HCT116 (cell line): ENCODE measurements at regions not wholly inside any gene's neighbourhood (a gene's known extent, or its start where the extent isn't known, plus 50 kb on each side); places are given as distances from the start of the nearest gene placed in this dataset.

Experiments
- ATAC-seq: fragments of 200-7000 bp; cut with Tn5 transposase; 2 replicates; pipeline ENCODE4 v1.9.1; 2020; ENCODE audit warnings: mild to moderate bottlenecking, moderate library complexity
- BruUV-seq: library from RNA; stranded (reverse); fragments of 400-500 nt; replicated peaks from 2 replicates; lab custom pipeline; 2021; lab: Mats Ljungman, UMichigan
- CTCF ChIA-PET: fragments of 300-600 bp; sonication (Branson Sonifier 250); formaldehyde crosslinking; loops from one replicate; lab custom pipeline; 2021; ENCODE audit warnings: antibody characterized with exemption; lab: Charles Lee
- POLR2A ChIA-PET: fragments of 300-600, 350-600 bp; sonication (Branson Sonifier 250); formaldehyde crosslinking; loops from one replicate; lab custom pipeline; 2021; ENCODE audit warnings: antibody characterized with exemption; lab: Charles Lee
- RAD21 ChIA-PET, 2 experiments: fragments of 300-600 bp; sonication (Branson Sonifier 250); formaldehyde crosslinking; loops; one replicate each; lab custom pipeline; 2023; ENCODE audit warnings: low total read pairs in 2 of 2; ENCODE audit not compliant: uncharacterized antibody in 2 of 2, unreplicated experiment in 2 of 2, low non-redundant PET in 1 of 2; lab: Charles Lee
- DNase-seq: peaks from one replicate; pipeline ENCODE4 v3.0.0-alpha.2; 2010; ENCODE audit warnings: low read depth, low spot score
- H2AFZ ChIP-seq: fragments of 200-600 bp; shearing (Covaris generic), sonication (generic); 2 replicates; pipeline ENCODE4 v1.6.1; 2017; ENCODE audit warnings: low read depth, mixed run types, mixed read lengths, antibody characterized with exemption, low read length; ENCODE audit not compliant: poor library complexity, severe bottlenecking
- H3K27ac ChIP-seq: 2 replicates; pipeline ENCODE4 v1.5.1; 2012; ENCODE audit warnings: low read depth, low read length
- H3K27me3 ChIP-seq: fragments of 200-600 bp; sonication (generic); 2 replicates; pipeline ENCODE4 v1.6.1; 2016; ENCODE audit warnings: mixed run types, low read length, mixed read lengths; ENCODE audit not compliant: insufficient read depth
- H3K36me3 ChIP-seq, 2 experiments: fragments of 200-500 bp in 1 of 2; fragments of 200-600 bp in 1 of 2; sonication (Bioruptor generic) in 1 of 2; sonication (generic) in 1 of 2; 2 replicates each; pipeline versions ENCODE4 v1.5.1 to v1.6.1; 2014 to 2016; ENCODE audit warnings: low read length in 2 of 2, inconsistent platforms in 1 of 2, mixed read lengths in 1 of 2, mixed run types in 1 of 2; ENCODE audit not compliant: insufficient read depth in 2 of 2, control insufficient read depth in 1 of 2
- H3K4me1 ChIP-seq, 2 experiments: fragments of 200-600 bp in 1 of 2; sonication (generic) in 1 of 2; 2 replicates each; pipeline versions ENCODE4 v1.5.1 to v1.6.1; 2012 to 2017; ENCODE audit warnings: low read length in 2 of 2, inconsistent platforms in 1 of 2, mild to moderate bottlenecking in 1 of 2, mixed read lengths in 1 of 2, mixed run types in 1 of 2, moderate library complexity in 1 of 2; ENCODE audit not compliant: insufficient read depth in 2 of 2, control insufficient read depth in 1 of 2
- H3K4me2 ChIP-seq: fragments of 200-600 bp; sonication (generic); 2 replicates; pipeline ENCODE4 v1.6.1; 2017; ENCODE audit warnings: mixed run types, low read length, mixed read lengths
- H3K4me3 ChIP-seq, 2 experiments: fragments of 200-600 bp in 1 of 2; sonication (generic) in 1 of 2; replicated peaks in 1 of 2; 2 replicates each; pipeline ENCODE4 v1.5.1; 2011 to 2016; ENCODE audit warnings: low read length in 2 of 2, control low read depth in 1 of 2, low read depth in 1 of 2, mild to moderate bottlenecking in 1 of 2, mixed read lengths in 1 of 2, mixed run types in 1 of 2
- H3K79me2 ChIP-seq: fragments of 200-600 bp; sonication (generic); 2 replicates; pipeline ENCODE4 v1.6.1; 2017; ENCODE audit warnings: mild to moderate bottlenecking, mixed run types, low read length, moderate library complexity, mixed read lengths; ENCODE audit not compliant: insufficient read depth
- H3K9ac ChIP-seq: fragments of 200-600 bp; sonication (generic); 2 replicates; pipeline ENCODE4 v1.6.1; 2016; ENCODE audit warnings: low read length, mixed read lengths
- H3K9me2 ChIP-seq: fragments of 200-600 bp; sonication (generic), shearing (Covaris generic); 2 replicates; pipeline ENCODE4 v1.6.1; 2017; ENCODE audit warnings: mixed run types, mild to moderate bottlenecking, moderate library complexity; ENCODE audit not compliant: insufficient read depth
- H3K9me3 ChIP-seq, 2 experiments: fragments of 200-500 bp in 1 of 2; fragments of 200-600 bp in 1 of 2; sonication (Bioruptor generic) in 1 of 2; sonication (generic) in 1 of 2; 2 replicates each; pipeline ENCODE4 v1.6.1; 2014 to 2017; ENCODE audit warnings: low read length in 2 of 2, mixed read lengths in 2 of 2, inconsistent platforms in 1 of 2, low read depth in 1 of 2, mild to moderate bottlenecking in 1 of 2, mixed run types in 1 of 2, moderate library complexity in 1 of 2; ENCODE audit not compliant: control insufficient read depth in 1 of 2, insufficient read depth in 1 of 2
- H4K20me1 ChIP-seq: fragments of 200-600 bp; sonication (generic), shearing (Covaris generic); 2 replicates; pipeline ENCODE4 v1.6.1; 2017; ENCODE audit warnings: mixed run types, mild to moderate bottlenecking, moderate library complexity; ENCODE audit not compliant: insufficient read depth
- JUND ChIP-seq: IDR thresholded peaks from 2 replicates; pipeline ENCODE4 v1.6.1; 2012
- TCF7L2 ChIP-seq: IDR thresholded peaks from 2 replicates; pipeline ENCODE4 v1.7.0; 2011; ENCODE audit warnings: borderline replicate concordance, inconsistent platforms; ENCODE audit not compliant: insufficient read depth, insufficient read length; ENCODE audit errors: extremely low read depth
- intact Hi-C: fragments of 100-400 bp; cut with micrococcal nuclease; formaldehyde crosslinking; loops from 2 replicates; pipeline ENCODE4 v1.10.0; 2022
- TF ChIP-seq, protein P1 (sequence below): IDR thresholded peaks from 2 replicates; pipeline ENCODE4 v1.6.1; 2012; ENCODE audit warnings: low read depth

DNA sequence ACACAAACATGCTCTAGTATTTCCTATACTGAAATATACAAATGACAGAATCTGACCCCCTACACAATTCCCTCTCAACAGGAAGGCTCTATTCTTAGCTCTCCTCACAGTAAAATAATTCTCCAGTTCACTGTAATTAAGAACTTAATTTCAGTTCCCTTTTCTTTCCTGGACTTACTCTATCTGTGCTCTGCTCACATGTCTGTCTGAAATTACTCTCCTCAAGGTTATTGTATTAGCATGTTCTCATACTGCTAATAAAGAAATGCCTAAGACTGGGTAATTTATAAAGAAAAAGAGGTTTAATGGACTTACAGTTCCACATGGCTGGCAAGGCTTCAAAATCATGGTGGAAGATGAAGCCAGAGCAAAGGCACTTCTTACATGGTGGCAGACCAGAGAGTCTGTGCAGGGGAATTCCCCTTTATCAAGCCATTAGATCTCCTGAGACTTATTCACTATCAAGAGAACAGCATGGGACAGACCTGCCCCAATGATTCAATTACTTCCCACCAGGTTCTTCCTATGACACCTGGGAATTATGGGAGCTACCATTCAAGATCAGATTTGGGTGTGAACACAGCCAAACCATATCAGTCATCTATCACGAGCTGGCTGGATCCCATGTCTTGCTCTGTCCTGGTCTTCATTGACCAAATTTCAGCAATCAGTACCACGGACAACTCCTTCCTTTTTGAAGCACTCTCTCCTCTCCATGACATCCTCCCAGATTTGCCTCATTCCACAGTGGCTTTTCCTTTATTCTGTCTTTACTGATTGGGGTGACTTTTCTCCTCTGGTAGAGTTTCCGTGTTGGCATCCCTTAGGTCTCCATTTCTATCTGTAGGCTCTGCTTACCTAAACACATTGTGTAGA, 110.9 kb downstream of the GALR1 start:
- TF ChIP-seq JUND, result no peak
- TF ChIP-seq, protein P1, sequence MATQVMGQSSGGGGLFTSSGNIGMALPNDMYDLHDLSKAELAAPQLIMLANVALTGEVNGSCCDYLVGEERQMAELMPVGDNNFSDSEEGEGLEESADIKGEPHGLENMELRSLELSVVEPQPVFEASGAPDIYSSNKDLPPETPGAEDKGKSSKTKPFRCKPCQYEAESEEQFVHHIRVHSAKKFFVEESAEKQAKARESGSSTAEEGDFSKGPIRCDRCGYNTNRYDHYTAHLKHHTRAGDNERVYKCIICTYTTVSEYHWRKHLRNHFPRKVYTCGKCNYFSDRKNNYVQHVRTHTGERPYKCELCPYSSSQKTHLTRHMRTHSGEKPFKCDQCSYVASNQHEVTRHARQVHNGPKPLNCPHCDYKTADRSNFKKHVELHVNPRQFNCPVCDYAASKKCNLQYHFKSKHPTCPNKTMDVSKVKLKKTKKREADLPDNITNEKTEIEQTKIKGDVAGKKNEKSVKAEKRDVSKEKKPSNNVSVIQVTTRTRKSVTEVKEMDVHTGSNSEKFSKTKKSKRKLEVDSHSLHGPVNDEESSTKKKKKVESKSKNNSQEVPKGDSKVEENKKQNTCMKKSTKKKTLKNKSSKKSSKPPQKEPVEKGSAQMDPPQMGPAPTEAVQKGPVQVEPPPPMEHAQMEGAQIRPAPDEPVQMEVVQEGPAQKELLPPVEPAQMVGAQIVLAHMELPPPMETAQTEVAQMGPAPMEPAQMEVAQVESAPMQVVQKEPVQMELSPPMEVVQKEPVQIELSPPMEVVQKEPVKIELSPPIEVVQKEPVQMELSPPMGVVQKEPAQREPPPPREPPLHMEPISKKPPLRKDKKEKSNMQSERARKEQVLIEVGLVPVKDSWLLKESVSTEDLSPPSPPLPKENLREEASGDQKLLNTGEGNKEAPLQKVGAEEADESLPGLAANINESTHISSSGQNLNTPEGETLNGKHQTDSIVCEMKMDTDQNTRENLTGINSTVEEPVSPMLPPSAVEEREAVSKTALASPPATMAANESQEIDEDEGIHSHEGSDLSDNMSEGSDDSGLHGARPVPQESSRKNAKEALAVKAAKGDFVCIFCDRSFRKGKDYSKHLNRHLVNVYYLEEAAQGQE, result peak; percentile 26
- BruUV-seq, result no TSS peak
- Histone ChIP-seq H3K4me2 (no peak overlapping the region), H3K36me3 (no peaks in the 10 kb centered on the region), H4K20me1 (no peaks in the 10 kb centered on the region), H3K4me1 (no peaks in the 10 kb centered on the region), H3K4me3 (no peak overlapping the region), H2AFZ (no peak overlapping the region), H3K27me3 (peaks cover 8% of the 10 kb centered on the region; the same call in 1 of the 2 replicates), H3K9ac (no peak overlapping the region), H3K79me2 (no peaks in the 10 kb centered on the region), H3K9me3 (no peaks in the 10 kb centered on the region), H3K9me2 (no peaks in the 10 kb centered on the region), H3K27ac (no peak overlapping the region)
- ChIA-PET POLR2A (no interaction called here), CTCF (no interaction called here), RAD21 (no interaction called here)
- intact Hi-C loops, result no loop called here
- no peak for DNase-seq
- ATAC-seq, result no peak

DNA sequence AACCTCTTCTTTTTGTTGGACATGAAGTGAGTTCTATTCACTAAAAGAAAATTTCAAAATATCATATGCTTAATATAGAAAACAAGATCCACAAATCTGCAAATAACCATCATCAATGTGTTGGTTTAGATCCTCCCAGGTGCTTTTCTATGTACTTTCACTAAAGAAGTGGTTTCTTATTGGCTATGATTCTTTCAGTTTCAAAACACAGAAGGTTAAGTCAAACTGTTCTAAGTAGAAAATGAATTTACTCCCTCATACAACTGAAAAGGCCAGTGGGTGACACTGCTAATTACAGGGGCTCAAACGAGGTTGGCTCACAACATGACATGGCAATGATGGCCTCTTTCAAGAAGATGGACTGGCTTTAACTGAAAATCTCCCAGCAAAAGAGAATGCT, 111.7 kb downstream of the GALR1 start:
- ChIA-PET RAD21 (no interaction called here), POLR2A (no interaction called here), CTCF (no interaction called here)
- H3K9ac ChIP-seq, result no peak overlapping the region
- no peaks in the 10 kb centered on the region for H3K79me2 ChIP-seq
- H3K9me2 ChIP-seq, result no peaks in the 10 kb centered on the region
- intact Hi-C loops, result no loop called here
- no peaks in the 10 kb centered on the region for H4K20me1 ChIP-seq
- no peaks in the 10 kb centered on the region for H3K9me3 ChIP-seq
- H3K36me3 ChIP-seq, result no peaks in the 10 kb centered on the region
- H3K4me3 ChIP-seq, result no peak overlapping the region
- no peaks in the 10 kb centered on the region for H3K4me1 ChIP-seq
- H3K4me2 ChIP-seq, result no peak overlapping the region
- BruUV-seq, result no TSS peak
- ATAC-seq (no peak), DNase-seq (no peak)
- no peak for TF ChIP-seq TCF7L2
- H3K27me3 ChIP-seq, result peaks cover 10% of the 10 kb centered on the region; the same call in 1 of the 2 replicates
- no peak overlapping the region for H3K27ac ChIP-seq
- H2AFZ ChIP-seq, result no peak overlapping the region
